NB4 (cell line): ENCODE measurements at regions not wholly inside any gene's neighbourhood (a gene's known extent, or its start where the extent isn't known, plus 50 kb on each side); places are given as distances from the start of the nearest gene placed in this dataset.

Experiments
- MYC ChIP-seq: IDR thresholded peaks from 2 replicates; pipeline ENCODE4 v1.6.1; 2011; ENCODE audit warnings: low read depth, low read length
- TF ChIP-seq, protein P1 (sequence below): IDR thresholded peaks from one replicate; pipeline ENCODE4 v1.5.1; 2012; ENCODE audit warnings: low read depth, low read length
- TF ChIP-seq, protein P2 (sequence below): IDR thresholded peaks from 2 replicates; pipeline ENCODE4 v1.6.1; 2011; ENCODE audit warnings: low read depth, low read length

DNA sequence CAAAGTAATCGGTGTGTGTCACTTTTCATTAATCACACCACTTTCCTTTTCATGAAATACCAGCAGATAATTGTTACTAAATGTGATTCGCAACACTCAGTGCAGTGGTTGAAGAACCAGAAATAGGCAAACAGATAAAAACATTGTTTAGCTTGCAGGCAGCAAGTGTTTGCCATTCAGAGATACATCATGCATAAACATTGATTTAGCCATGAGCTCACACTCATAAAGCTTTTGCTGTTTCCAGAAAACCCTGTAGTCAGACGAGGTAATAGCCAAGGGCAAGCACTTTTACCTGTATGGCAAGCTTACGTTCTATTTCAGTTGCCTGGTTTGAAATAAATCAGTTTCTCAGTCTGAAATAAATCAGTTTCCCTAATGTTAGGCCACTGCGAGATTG lies 542.0 kb upstream of the TENM3 start:
- TF ChIP-seq, protein P1, sequence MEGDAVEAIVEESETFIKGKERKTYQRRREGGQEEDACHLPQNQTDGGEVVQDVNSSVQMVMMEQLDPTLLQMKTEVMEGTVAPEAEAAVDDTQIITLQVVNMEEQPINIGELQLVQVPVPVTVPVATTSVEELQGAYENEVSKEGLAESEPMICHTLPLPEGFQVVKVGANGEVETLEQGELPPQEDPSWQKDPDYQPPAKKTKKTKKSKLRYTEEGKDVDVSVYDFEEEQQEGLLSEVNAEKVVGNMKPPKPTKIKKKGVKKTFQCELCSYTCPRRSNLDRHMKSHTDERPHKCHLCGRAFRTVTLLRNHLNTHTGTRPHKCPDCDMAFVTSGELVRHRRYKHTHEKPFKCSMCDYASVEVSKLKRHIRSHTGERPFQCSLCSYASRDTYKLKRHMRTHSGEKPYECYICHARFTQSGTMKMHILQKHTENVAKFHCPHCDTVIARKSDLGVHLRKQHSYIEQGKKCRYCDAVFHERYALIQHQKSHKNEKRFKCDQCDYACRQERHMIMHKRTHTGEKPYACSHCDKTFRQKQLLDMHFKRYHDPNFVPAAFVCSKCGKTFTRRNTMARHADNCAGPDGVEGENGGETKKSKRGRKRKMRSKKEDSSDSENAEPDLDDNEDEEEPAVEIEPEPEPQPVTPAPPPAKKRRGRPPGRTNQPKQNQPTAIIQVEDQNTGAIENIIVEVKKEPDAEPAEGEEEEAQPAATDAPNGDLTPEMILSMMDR, result no peak
- TF ChIP-seq, protein P2, sequence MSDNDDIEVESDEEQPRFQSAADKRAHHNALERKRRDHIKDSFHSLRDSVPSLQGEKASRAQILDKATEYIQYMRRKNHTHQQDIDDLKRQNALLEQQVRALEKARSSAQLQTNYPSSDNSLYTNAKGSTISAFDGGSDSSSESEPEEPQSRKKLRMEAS, result no peak
- TF ChIP-seq MYC, result no peak
